ENCODE measurements at regions not wholly inside any gene's neighbourhood (a gene's known extent, or its start where the extent isn't known, plus 50 kb on each side); places are given as distances from the start of the nearest gene placed in this dataset.

DNA sequence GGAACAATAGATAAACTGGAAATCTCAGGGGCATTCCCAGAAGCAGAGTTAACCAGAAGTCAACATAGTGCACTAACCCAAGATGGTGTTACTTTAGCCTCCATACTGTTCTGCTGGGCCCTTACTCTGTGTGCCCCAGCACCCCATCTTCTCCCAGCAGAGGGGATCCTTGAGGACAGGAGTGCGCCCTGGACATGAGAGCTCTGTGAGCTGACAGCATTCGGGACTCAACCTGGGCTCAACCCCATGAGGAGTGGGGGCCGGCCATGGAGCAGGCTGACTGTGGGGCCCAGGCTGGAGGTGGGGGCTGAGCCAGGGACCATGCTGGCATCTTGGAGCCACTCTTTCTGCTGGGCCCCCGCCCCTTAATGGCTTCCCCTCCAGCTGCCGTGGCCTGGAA is 156.3 kb upstream of the HS6ST1 start:
- H3K4me2 ChIP-seq = peak overlapping the region; percentile 96
- no peak overlapping the region; the same call in 1 of the 2 replicates for H3K4me3 ChIP-seq
- no peaks in the 10 kb centered on the region for H3K27me3 ChIP-seq
- 0 out of 2 replicates have a peak overlapping the region, but pooled peaks have one; percentile 39 for H3K9ac ChIP-seq
- peaks cover 43% of the 10 kb centered on the region for H3K36me3 ChIP-seq
- H4K20me1 ChIP-seq = peaks cover 48% of the 10 kb centered on the region
- peaks cover 27% of the 10 kb centered on the region for H3K9me3 ChIP-seq
- H3K4me1 ChIP-seq = peaks cover 50% of the 10 kb centered on the region
- H3K27ac ChIP-seq = peak overlapping the region; percentile 69; the same call in 1 of the 2 replicates
- no peak for TF ChIP-seq Cebpa-rat (IDR thresholded peaks at IDR 0.05)

- peak overlapping the region; percentile 96 for H3K4me2 ChIP-seq
- H3K4me1 ChIP-seq = peaks cover 50% of the 10 kb centered on the region
- peaks cover 36% of the 10 kb centered on the region for H3K36me3 ChIP-seq
- no peak overlapping the region for H3K4me3 ChIP-seq
- no peaks in the 10 kb centered on the region for H3K27me3 ChIP-seq
- peaks cover 24% of the 10 kb centered on the region for H3K9me3 ChIP-seq
- H3K27ac ChIP-seq = peak overlapping the region; percentile 69; the same call in 1 of the 2 replicates
- H4K20me1 ChIP-seq = peaks cover 48% of the 10 kb centered on the region
- TF ChIP-seq Cebpa-rat (IDR thresholded peaks at IDR 0.05) = no peak
- no peak overlapping the region for H3K9ac ChIP-seq
Measured at GRCh38 chr2:128475427-128476211, 157.0 kb upstream of the HS6ST1 start.

GRCh38 chr2:128477026-128477820 is 158.6 kb upstream of the HS6ST1 start:
- Histone ChIP-seq H3K4me2 (no peak overlapping the region), H3K4me1 (peaks cover 44% of the 10 kb centered on the region), H4K20me1 (peaks cover 48% of the 10 kb centered on the region), H3K27ac (no peak overlapping the region), H3K36me3 (peaks cover 38% of the 10 kb centered on the region), H3K27me3 (no peaks in the 10 kb centered on the region), H3K9ac (no peak overlapping the region), H3K9me3 (peaks cover 24% of the 10 kb centered on the region), H3K4me3 (no peak overlapping the region)
- TF ChIP-seq Cebpa-rat (IDR thresholded peaks at IDR 0.05) = no peak

GRCh38 chr2:128477891-128478290 is 159.2 kb upstream of the HS6ST1 start:
- Histone ChIP-seq H3K4me2 (no peak overlapping the region), H3K4me1 (peaks cover 38% of the 10 kb centered on the region), H3K27me3 (no peaks in the 10 kb centered on the region), H4K20me1 (peaks cover 48% of the 10 kb centered on the region), H3K4me3 (no peak overlapping the region), H3K36me3 (peaks cover 38% of the 10 kb centered on the region), H3K9me3 (peaks cover 26% of the 10 kb centered on the region), H3K27ac (no peak overlapping the region), H3K9ac (no peak overlapping the region)
- no peak for TF ChIP-seq Cebpa-rat (IDR thresholded peaks at IDR 0.05)

- peaks cover 13% of the 10 kb centered on the region; the same call in 1 of the 2 replicates for H3K9me3 ChIP-seq
- H4K20me1 ChIP-seq = peaks cover 16% of the 10 kb centered on the region; the same call in 1 of the 2 replicates
- H3K36me3 ChIP-seq = peaks cover 23% of the 10 kb centered on the region; the same call in 1 of the 2 replicates
- TF ChIP-seq Cebpa-rat (IDR thresholded peaks at IDR 0.05) = no peak
- no peak overlapping the region for H3K9ac ChIP-seq
- no peak overlapping the region for H3K4me3 ChIP-seq
- H3K4me1 ChIP-seq = peaks cover 33% of the 10 kb centered on the region
- H3K27me3 ChIP-seq = no peaks in the 10 kb centered on the region
- no peak overlapping the region for H3K27ac ChIP-seq
- no peak overlapping the region for H3K4me2 ChIP-seq
Measured at GRCh38 chr2:128485761-128486639, 167.3 kb upstream of the HS6ST1 start.

DNA sequence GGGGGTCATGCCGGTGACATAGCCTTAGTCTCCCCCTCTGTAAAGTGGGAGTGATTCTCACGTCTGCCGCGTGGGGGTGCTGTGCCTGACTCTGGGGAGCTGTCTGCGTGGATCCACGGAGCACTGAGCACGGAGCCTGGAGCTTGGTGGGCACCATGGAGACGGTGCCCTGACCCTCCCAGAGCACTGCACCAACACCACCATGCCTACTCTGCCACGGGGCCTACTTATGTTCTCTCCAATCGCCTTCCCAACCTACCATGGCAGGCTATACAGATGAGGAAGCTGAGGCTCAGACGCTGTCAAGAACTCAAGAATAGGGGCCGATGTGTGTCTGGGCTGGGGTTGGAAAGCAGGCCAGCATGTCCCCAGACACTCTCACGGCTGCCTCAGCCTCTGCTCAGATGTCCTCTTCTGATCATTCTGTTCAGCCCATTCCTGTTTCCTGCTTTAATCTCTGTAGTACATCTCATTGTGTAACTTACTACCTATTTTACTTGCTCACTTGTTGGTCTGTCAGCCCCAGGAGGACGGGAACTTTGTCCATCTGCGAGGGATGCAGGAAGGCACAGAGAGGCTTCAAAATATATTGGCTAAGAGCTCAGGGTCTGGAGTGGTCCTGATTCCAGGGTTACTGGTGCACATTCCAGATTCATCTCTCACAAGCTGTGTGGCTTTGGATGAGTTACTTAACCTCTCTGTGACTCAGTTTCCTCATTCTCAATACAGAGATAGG is 168.1 kb upstream of the HS6ST1 start:
- H3K36me3 ChIP-seq = peaks cover 18% of the 10 kb centered on the region; the same call in 1 of the 2 replicates
- peaks cover 41% of the 10 kb centered on the region for H3K4me1 ChIP-seq
- H3K4me3 ChIP-seq = no peak overlapping the region
- peaks cover 5% of the 10 kb centered on the region; the same call in 1 of the 2 replicates for H3K9me3 ChIP-seq
- no peak for TF ChIP-seq Cebpa-rat (IDR thresholded peaks at IDR 0.05)
- no peak overlapping the region for H3K4me2 ChIP-seq
- H4K20me1 ChIP-seq = peaks cover 16% of the 10 kb centered on the region; the same call in 1 of the 2 replicates
- no peak overlapping the region for H3K9ac ChIP-seq
- H3K27ac ChIP-seq = no peak overlapping the region
- H3K27me3 ChIP-seq = no peaks in the 10 kb centered on the region

- peaks cover 46% of the 10 kb centered on the region for H3K4me1 ChIP-seq
- H3K27ac ChIP-seq = no peak overlapping the region
- no peak overlapping the region for H3K4me2 ChIP-seq
- peaks cover 16% of the 10 kb centered on the region; the same call in 1 of the 2 replicates for H4K20me1 ChIP-seq
- H3K9me3 ChIP-seq = peaks cover 9% of the 10 kb centered on the region; the same call in 1 of the 2 replicates
- no peaks in the 10 kb centered on the region for H3K27me3 ChIP-seq
- H3K4me3 ChIP-seq = no peak overlapping the region
- peaks cover 28% of the 10 kb centered on the region; the same call in 1 of the 2 replicates for H3K36me3 ChIP-seq
- no peak overlapping the region for H3K9ac ChIP-seq
- no peak for TF ChIP-seq Cebpa-rat (IDR thresholded peaks at IDR 0.05)
Measured at GRCh38 chr2:128487650-128488387, 169.2 kb upstream of the HS6ST1 start.

DNA sequence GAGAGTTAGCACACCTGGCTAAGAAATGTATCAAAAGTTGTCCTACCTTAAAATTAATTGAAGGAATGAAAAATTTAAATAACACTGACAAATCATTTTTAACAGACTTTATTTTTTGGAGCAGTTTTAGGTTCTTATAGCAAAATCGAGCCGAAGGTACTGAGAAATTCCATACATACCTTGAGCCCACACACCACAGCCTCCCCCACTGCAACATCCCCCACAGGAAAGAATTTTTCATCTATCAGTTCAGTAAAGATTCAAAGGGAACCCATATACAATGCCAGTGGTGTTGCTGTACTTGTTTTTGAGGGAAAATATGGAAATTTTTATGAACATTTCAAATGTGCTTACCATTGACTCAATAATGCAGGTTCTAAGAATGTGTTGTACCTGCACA is 169.8 kb upstream of the HS6ST1 start:
- no peak for TF ChIP-seq Cebpa-rat (IDR thresholded peaks at IDR 0.05)
- no peaks in the 10 kb centered on the region for H3K27me3 ChIP-seq
- no peak overlapping the region for H3K4me2 ChIP-seq
- peaks cover 31% of the 10 kb centered on the region; the same call in 1 of the 2 replicates for H3K36me3 ChIP-seq
- peaks cover 47% of the 10 kb centered on the region for H3K4me1 ChIP-seq
- H3K9ac ChIP-seq = no peak overlapping the region
- peaks cover 16% of the 10 kb centered on the region; the same call in 1 of the 2 replicates for H4K20me1 ChIP-seq
- no peak overlapping the region for H3K27ac ChIP-seq
- peaks cover 12% of the 10 kb centered on the region; the same call in 1 of the 2 replicates for H3K9me3 ChIP-seq
- no peak overlapping the region for H3K4me3 ChIP-seq

All from BLaER1 (cell line).